Left colon (tissue), 2 donors: ENCODE measurements at regions not wholly inside any gene's neighbourhood (a gene's known extent, or its start where the extent isn't known, plus 50 kb on each side); places are given as distances from the start of the nearest gene placed in this dataset.
A peak's percentile ranks its signal among the peaks of the same experiment; 100 is the strongest.

ENCODE experiments used
- ATAC-seq: fragments of 200-7000 bp; cut with Tn5 transposase; one replicate; pipeline ENCODE4 v1.9.1; 2020; ENCODE audit warnings: mild to moderate bottlenecking, moderate library complexity
- DNase-seq, 2 donors: peaks; one replicate each; pipeline ENCODE4 v3.0.0-alpha.2; 2020
- intact Hi-C, 2 donors: fragments of 100-400 bp; cut with DNase I in 1 of 2; cut with micrococcal nuclease in 1 of 2; formaldehyde crosslinking; loops; one replicate each; pipeline versions ENCODE4 v1.11.2 to v1.14.0; 2022; cut with DNase I, micrococcal nuclease
- donor health status: DM: no; HTN: no; CAD: no.
- donor health status: DM: yes; HTN: yes; CAD: no.

DNA sequence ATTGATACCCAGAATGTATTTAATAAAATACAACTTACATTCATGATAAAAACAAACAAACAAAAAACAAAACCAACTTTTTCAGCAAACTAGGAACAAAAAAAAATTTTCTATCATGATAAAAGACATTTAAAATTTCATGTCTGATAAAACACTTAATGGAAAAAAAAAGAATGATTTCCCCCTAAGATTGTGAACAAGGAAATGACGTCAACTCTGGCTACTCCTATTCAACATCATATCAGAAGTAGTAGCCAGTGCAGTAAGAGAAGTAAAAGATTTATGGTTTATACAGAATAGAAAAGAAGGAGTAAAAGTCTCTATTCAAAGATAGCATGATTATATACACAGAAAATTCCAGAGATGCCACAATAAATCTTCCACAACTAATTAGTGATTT is 1306.6 kb downstream of the FSCB start:
- DNase-seq, result no peak
- intact Hi-C loops, result no loop called here
- ATAC-seq, result no peak

GRCh38 chr14:43198465-43198864 is 1308.6 kb downstream of the FSCB start:
- ATAC-seq (no peak), DNase-seq (no peak)
- intact Hi-C loops, result no loop called here

- intact Hi-C loops, result no loop called here
- DNase-seq (no peak), ATAC-seq (no peak)
Measured at GRCh38 chr14:43184540-43184939, 1322.5 kb downstream of the FSCB start.

- no peak for DNase-seq
- no peak for ATAC-seq
Measured at GRCh38 chr14:43183916-43184315, 1323.2 kb downstream of the FSCB start.

DNA sequence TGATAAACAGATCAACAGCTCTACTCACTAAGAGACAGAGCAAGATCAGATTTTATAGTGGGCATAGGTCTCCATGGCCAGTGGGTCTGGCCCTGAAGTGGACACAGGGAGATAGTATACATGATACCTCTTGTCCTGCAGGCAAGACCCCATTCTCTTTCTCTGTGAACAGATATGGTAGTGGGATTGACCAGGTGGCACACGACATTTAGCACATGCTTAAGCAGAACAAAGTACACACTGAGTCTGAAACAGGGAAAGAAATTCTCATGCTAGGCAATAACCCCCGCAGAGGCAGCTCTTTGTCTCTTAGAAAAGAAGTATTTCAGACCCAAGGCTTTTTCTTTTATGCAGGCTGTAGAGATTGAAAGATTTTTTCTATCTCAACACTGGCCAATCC is 1331.2 kb downstream of the FSCB start:
- intact Hi-C loops, result no loop called here
- ATAC-seq (no peak), DNase-seq (no peak)

More at GRCh38 chr14:43183916-43184315, 1323.2 kb downstream of the FSCB start:
- intact Hi-C loops, result no loop called here

GRCh38 chr14:43172899-43173548 is 1334.1 kb downstream of the FSCB start:
- ATAC-seq (peak; percentile 57), DNase-seq (no peak)
- intact Hi-C loops, result no loop called here

- ATAC-seq (no peak), DNase-seq (no peak)
Measured at GRCh38 chr14:43169722-43170121, 1337.4 kb downstream of the FSCB start.

GRCh38 chr14:43168371-43168925 is 1338.6 kb downstream of the FSCB start:
- ATAC-seq, result peak; percentile 96
- DNase-seq, result peak; percentile 5 to 46
- intact Hi-C loops, result no loop called here

More at GRCh38 chr14:43169722-43170121, 1337.4 kb downstream of the FSCB start:
- intact Hi-C loops, result no loop called here

- ATAC-seq (no peak), DNase-seq (no peak)
- intact Hi-C loops, result no loop called here
Measured at GRCh38 chr14:43166163-43166562, 1340.9 kb downstream of the FSCB start.

DNA sequence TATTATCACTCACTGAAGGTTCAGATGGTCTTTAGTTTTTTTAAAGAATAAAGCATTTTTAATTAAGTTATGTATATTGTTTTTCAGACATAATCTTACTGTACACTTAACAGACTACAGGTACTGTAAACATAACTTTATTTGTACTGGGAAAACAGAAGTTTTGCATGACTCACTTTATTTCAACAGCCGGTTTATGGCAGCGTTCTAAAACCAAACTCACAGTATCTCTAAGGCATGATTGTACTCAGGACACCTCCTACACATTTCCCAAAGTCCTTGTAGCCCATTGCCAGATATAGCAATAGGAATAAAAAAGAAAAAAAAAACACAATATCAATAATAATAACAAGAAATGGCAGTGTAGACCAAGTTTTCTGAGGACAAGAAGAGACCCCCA is 1341.4 kb downstream of the FSCB start:
- ATAC-seq (peak; percentile 73), DNase-seq (peak in 1 of 2 donors; percentile 24)

DNA sequence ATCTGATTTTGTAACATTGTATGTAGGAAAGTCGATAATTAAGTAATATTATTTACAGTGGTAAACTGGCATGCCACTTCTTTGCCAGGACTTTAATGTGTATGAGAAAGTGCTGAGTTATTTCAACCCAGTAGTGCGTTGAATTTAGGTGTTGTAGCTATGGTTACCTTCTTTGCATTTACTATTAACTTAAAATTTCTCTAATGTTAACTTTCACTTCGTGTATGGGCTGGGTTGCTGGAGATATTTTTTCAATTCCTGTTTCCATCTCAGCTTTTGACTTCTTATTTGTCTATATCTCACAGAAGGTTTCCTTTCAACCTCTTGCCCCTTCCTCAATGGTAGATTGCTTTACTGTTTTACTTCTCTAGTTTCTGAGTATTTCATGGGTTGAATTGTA is 1345.6 kb downstream of the FSCB start:
- DNase-seq, result no peak
- intact Hi-C loops, result no loop called here
- ATAC-seq, result no peak

More for the DNA sequence above, 1341.4 kb downstream of the FSCB start:
- intact Hi-C loops, result no loop called here

GRCh38 chr14:43157661-43158060 is 1349.4 kb downstream of the FSCB start:
- intact Hi-C loops, result no loop called here
- ATAC-seq, result no peak
- DNase-seq, result no peak

- ATAC-seq (no peak), DNase-seq (no peak)
- intact Hi-C loops, result no loop called here
Measured at GRCh38 chr14:43155924-43156323, 1351.2 kb downstream of the FSCB start.

DNA sequence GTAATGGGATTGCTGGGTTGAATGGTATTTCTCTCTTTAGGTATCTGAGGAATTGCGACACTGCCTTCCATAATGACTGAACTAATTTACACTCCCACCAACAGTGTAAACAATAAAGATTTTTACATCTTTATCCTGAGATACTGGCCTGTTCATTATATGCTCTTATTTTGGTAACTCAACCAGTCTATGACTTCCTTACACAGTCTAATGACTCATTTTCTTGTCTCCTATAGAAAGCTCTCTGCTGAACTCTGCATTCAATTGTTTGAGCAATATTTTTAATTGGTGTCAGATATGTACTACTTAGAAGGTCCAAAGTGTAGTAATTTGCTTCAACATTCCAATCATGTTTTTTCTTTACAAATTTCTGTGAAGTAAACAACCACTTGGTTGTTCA is 1351.8 kb downstream of the FSCB start:
- intact Hi-C loops, result no loop called here
- ATAC-seq (peak; percentile 81), DNase-seq (no peak)

DNA sequence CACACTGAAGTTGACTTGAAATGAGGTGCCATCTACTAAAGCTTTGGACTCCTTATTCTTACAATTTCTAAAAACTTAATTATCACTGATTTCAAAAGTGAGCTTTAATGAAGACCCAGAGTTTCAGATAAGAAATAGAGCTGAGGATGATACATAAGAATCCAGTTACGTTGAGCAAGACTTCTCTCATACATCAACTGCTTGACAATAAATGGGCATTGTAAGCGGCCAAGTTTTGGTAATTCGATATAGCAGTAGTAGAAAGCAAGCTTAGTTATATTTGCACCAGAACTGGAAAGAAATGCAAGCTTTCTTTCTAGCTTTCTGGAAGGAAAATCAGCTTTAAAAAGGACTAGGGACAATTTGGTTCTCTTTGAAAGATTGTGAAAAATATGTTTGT is 1359.6 kb downstream of the FSCB start:
- ATAC-seq (no peak), DNase-seq (no peak)
- intact Hi-C loops, result no loop called here

GRCh38 chr14:43145361-43145760 is 1361.7 kb downstream of the FSCB start:
- no peak for DNase-seq
- intact Hi-C loops, result no loop called here
- no peak for ATAC-seq

DNA sequence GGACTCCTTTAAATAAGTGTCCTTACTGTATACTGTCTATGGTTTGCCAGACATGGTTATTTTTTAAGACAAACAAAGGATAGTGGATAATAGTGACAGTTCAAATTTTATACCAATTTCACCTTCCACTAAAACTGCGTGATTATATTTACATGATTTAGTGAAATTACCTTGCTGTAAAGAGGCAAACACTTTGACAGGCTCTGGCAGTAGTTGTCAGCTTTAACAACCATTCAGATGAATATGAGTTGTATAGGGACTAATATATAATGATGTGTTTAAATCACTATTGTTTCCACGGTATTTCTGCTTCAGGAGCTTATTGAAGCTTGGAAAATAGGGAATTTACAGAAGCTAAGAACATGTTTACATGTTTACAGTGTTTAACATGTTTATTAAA is 1364.0 kb downstream of the FSCB start:
- intact Hi-C loops, result no loop called here
- no peak for ATAC-seq
- DNase-seq, result no peak

DNA sequence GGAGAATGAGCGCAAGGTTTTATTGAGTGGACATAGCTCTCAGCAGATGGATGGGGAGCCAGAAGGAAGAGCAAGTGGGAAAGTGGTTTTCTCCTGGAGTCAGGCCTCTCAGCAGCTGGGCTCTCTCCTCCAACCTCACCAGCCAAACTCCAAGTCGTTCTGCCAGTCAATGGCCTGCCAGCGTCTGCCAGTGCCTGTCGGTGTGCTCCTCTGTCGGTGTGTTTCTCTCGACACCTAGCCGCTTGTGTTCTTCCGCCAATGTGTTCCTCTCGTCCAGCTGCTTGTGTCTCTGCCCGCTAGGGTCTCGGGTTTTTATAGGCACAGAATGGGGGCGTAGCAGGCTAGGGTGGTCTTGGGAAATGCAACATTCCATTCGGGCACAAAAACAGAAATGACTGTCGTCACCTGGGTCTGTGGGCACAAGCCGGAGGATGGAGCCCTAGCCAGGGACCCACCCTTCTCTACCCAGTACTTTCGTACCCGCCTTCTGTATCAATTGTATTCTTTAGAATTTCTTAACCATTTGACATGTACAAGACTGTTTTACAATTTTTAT is 1365.4 kb downstream of the FSCB start:
- intact Hi-C loops, result no loop called here

GRCh38 chr14:43140453-43140852 is 1366.6 kb downstream of the FSCB start:
- intact Hi-C loops, result no loop called here
- no peak for DNase-seq
- ATAC-seq, result no peak

More for the DNA sequence above, 1365.4 kb downstream of the FSCB start:
- no peak for ATAC-seq
- no peak for DNase-seq

DNA sequence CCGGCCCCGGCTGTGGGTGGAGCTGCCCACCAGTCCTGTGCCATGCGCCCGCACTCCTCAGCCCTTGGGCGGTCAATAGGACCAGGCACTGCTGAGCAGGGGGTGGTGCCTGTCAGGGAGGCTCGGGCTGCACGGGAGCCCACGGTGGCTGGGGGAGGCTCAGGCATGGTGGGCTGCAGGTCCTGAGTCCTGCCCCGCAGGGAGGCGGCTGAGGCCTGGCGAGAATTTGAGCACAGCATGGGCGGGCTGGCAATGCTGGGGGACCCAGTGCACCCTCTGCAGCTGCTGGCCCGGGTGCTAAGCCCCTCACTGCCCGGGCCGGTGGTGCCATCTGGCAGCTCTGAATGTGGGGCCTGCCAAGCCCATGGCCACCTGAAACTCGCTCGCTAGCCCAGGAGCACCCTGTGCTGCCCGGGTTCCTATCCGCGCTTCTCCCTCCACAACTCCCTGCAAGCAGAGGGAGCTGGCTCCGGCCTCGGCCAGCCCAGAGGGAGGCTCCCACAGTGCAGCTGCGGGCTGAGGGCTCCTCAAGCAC is 1371.1 kb downstream of the FSCB start:
- ATAC-seq (no peak), DNase-seq (no peak)
- intact Hi-C loops, result no loop called here
